ENCODE measurements at regions not wholly inside any gene's neighbourhood (a gene's known extent, or its start where the extent isn't known, plus 50 kb on each side); places are given as distances from the start of the nearest gene placed in this dataset.

- H3K27me3 ChIP-seq (ENCODE audit: control insufficient read depth, insufficient read depth, low read length): peaks cover under 1% of the 10 kb centered on the region
Measured at GRCh38 chr2:240343548-240343947, 91.9 kb upstream of the GPC1 start.

GRCh38 chr2:240344904-240345303 lies 90.6 kb upstream of the GPC1 start:
- Histone ChIP-seq H3K9ac (ENCODE audit: low read depth, low read length) (no peak overlapping the region), H3K36me3 (ENCODE audit: insufficient read depth, low read length) (no peaks in the 10 kb centered on the region), H3K4me3 (ENCODE audit: low read length) (no peak overlapping the region), H3K27me3 (ENCODE audit: control insufficient read depth, insufficient read depth, low read length) (peaks cover 10% of the 10 kb centered on the region), H3K4me2 (ENCODE audit: low read length) (no peak overlapping the region), H3K9me3 (replicated peaks; ENCODE audit: low read length) (peaks cover 12% of the 10 kb centered on the region), H3K4me1 (ENCODE audit: control insufficient read depth, insufficient read depth, low read length) (no peaks in the 10 kb centered on the region)

More at GRCh38 chr2:240343548-240343947, 91.9 kb upstream of the GPC1 start:
- no peak overlapping the region for H3K9ac ChIP-seq (ENCODE audit: low read depth, low read length)
- no peak overlapping the region for H3K4me2 ChIP-seq (ENCODE audit: low read length)
- no peak overlapping the region for H3K4me3 ChIP-seq (ENCODE audit: low read length)
- H3K36me3 ChIP-seq (ENCODE audit: insufficient read depth, low read length): no peaks in the 10 kb centered on the region
- H3K9me3 ChIP-seq (replicated peaks; ENCODE audit: low read length): peaks cover 12% of the 10 kb centered on the region
- no peaks in the 10 kb centered on the region for H3K4me1 ChIP-seq (ENCODE audit: control insufficient read depth, insufficient read depth, low read length)

- H3K4me2 ChIP-seq (ENCODE audit: low read length): no peak overlapping the region
- peaks cover 20% of the 10 kb centered on the region for H3K27me3 ChIP-seq (ENCODE audit: control insufficient read depth, insufficient read depth, low read length)
- H3K9ac ChIP-seq (ENCODE audit: low read depth, low read length): no peak overlapping the region
- no peaks in the 10 kb centered on the region for H3K4me1 ChIP-seq (ENCODE audit: control insufficient read depth, insufficient read depth, low read length)
- peaks cover 12% of the 10 kb centered on the region for H3K9me3 ChIP-seq (replicated peaks; ENCODE audit: low read length)
- H3K36me3 ChIP-seq (ENCODE audit: insufficient read depth, low read length): no peaks in the 10 kb centered on the region
- H3K4me3 ChIP-seq (ENCODE audit: low read length): no peak overlapping the region
Measured at GRCh38 chr2:240346015-240346752, 89.3 kb upstream of the GPC1 start.

GRCh38 chr2:240346753-240347372 lies 88.6 kb upstream of the GPC1 start:
- H3K9ac ChIP-seq (ENCODE audit: low read depth, low read length): no peak overlapping the region

GRCh38 chr2:240347373-240347940 lies 88.0 kb upstream of the GPC1 start:
- Histone ChIP-seq H3K4me3 (ENCODE audit: low read length) (no peak overlapping the region), H3K9ac (ENCODE audit: low read depth, low read length) (no peak overlapping the region), H3K36me3 (ENCODE audit: insufficient read depth, low read length) (no peaks in the 10 kb centered on the region), H3K4me1 (ENCODE audit: control insufficient read depth, insufficient read depth, low read length) (no peaks in the 10 kb centered on the region), H3K27me3 (ENCODE audit: control insufficient read depth, insufficient read depth, low read length) (peaks cover 30% of the 10 kb centered on the region), H3K9me3 (replicated peaks; ENCODE audit: low read length) (peaks cover 12% of the 10 kb centered on the region), H3K4me2 (ENCODE audit: low read length) (no peak overlapping the region)

More at GRCh38 chr2:240346753-240347372, 88.6 kb upstream of the GPC1 start:
- Histone ChIP-seq H3K4me1 (ENCODE audit: control insufficient read depth, insufficient read depth, low read length) (no peaks in the 10 kb centered on the region), H3K27me3 (ENCODE audit: control insufficient read depth, insufficient read depth, low read length) (peaks cover 25% of the 10 kb centered on the region), H3K4me2 (ENCODE audit: low read length) (no peak overlapping the region), H3K4me3 (ENCODE audit: low read length) (no peak overlapping the region), H3K9me3 (replicated peaks; ENCODE audit: low read length) (peaks cover 12% of the 10 kb centered on the region), H3K36me3 (ENCODE audit: insufficient read depth, low read length) (no peaks in the 10 kb centered on the region)

GRCh38 chr2:240347949-240348500 lies 87.4 kb upstream of the GPC1 start:
- peaks cover 12% of the 10 kb centered on the region for H3K9me3 ChIP-seq (replicated peaks; ENCODE audit: low read length)
- H3K36me3 ChIP-seq (ENCODE audit: insufficient read depth, low read length): no peaks in the 10 kb centered on the region
- no peak overlapping the region for H3K4me3 ChIP-seq (ENCODE audit: low read length)
- no peaks in the 10 kb centered on the region for H3K4me1 ChIP-seq (ENCODE audit: control insufficient read depth, insufficient read depth, low read length)
- H3K9ac ChIP-seq (ENCODE audit: low read depth, low read length): no peak overlapping the region
- H3K27me3 ChIP-seq (ENCODE audit: control insufficient read depth, insufficient read depth, low read length): peaks cover 30% of the 10 kb centered on the region
- no peak overlapping the region for H3K4me2 ChIP-seq (ENCODE audit: low read length)

- H3K9me3 ChIP-seq (replicated peaks; ENCODE audit: low read length): peaks cover 12% of the 10 kb centered on the region
- H3K27me3 ChIP-seq (ENCODE audit: control insufficient read depth, insufficient read depth, low read length): peaks cover 30% of the 10 kb centered on the region
- no peak overlapping the region for H3K9ac ChIP-seq (ENCODE audit: low read depth, low read length)
- H3K4me3 ChIP-seq (ENCODE audit: low read length): no peak overlapping the region
- H3K4me2 ChIP-seq (ENCODE audit: low read length): no peak overlapping the region
- no peaks in the 10 kb centered on the region for H3K36me3 ChIP-seq (ENCODE audit: insufficient read depth, low read length)
- H3K4me1 ChIP-seq (ENCODE audit: control insufficient read depth, insufficient read depth, low read length): no peaks in the 10 kb centered on the region
Measured at GRCh38 chr2:240348522-240348921, 86.9 kb upstream of the GPC1 start.

GRCh38 chr2:240349133-240350005 lies 86.1 kb upstream of the GPC1 start:
- H3K4me3 ChIP-seq (ENCODE audit: low read length): no peak overlapping the region
- H3K4me1 ChIP-seq (ENCODE audit: control insufficient read depth, insufficient read depth, low read length): no peaks in the 10 kb centered on the region
- H3K4me2 ChIP-seq (ENCODE audit: low read length): no peak overlapping the region
- H3K36me3 ChIP-seq (ENCODE audit: insufficient read depth, low read length): no peaks in the 10 kb centered on the region
- no peak overlapping the region for H3K9ac ChIP-seq (ENCODE audit: low read depth, low read length)
- peaks cover 12% of the 10 kb centered on the region for H3K9me3 ChIP-seq (replicated peaks; ENCODE audit: low read length)
- peaks cover 30% of the 10 kb centered on the region for H3K27me3 ChIP-seq (ENCODE audit: control insufficient read depth, insufficient read depth, low read length)

GRCh38 chr2:240350006-240350355 lies 85.5 kb upstream of the GPC1 start:
- Histone ChIP-seq H3K9me3 (replicated peaks; ENCODE audit: low read length) (peaks cover 10% of the 10 kb centered on the region), H3K4me2 (ENCODE audit: low read length) (no peak overlapping the region), H3K9ac (ENCODE audit: low read depth, low read length) (no peak overlapping the region), H3K27me3 (ENCODE audit: control insufficient read depth, insufficient read depth, low read length) (peaks cover 30% of the 10 kb centered on the region), H3K36me3 (ENCODE audit: insufficient read depth, low read length) (no peaks in the 10 kb centered on the region), H3K4me1 (ENCODE audit: control insufficient read depth, insufficient read depth, low read length) (no peaks in the 10 kb centered on the region), H3K4me3 (ENCODE audit: low read length) (no peak overlapping the region)

- Histone ChIP-seq H3K9ac (ENCODE audit: low read depth, low read length) (no peak overlapping the region), H3K4me3 (ENCODE audit: low read length) (no peak overlapping the region), H3K4me1 (ENCODE audit: control insufficient read depth, insufficient read depth, low read length) (no peaks in the 10 kb centered on the region), H3K4me2 (ENCODE audit: low read length) (no peak overlapping the region), H3K36me3 (ENCODE audit: insufficient read depth, low read length) (no peaks in the 10 kb centered on the region), H3K27me3 (ENCODE audit: control insufficient read depth, insufficient read depth, low read length) (peaks cover 30% of the 10 kb centered on the region), H3K9me3 (replicated peaks; ENCODE audit: low read length) (peaks cover 3% of the 10 kb centered on the region)
Measured at GRCh38 chr2:240350696-240351087, 84.8 kb upstream of the GPC1 start.

Measured in skeletal muscle satellite cell (primary cell).